Body of pancreas (tissue), 4 donors: ENCODE measurements at regions not wholly inside any gene's neighbourhood (a gene's known extent, or its start where the extent isn't known, plus 50 kb on each side); places are given as distances from the start of the nearest gene placed in this dataset.
A peak's percentile ranks its signal among the peaks of the same experiment; 100 is the strongest.

ENCODE experiments used
- ATAC-seq: fragments of 150-250 bp; one replicate; pipeline ENCODE4 v1.9.1; 2016
- DNase-seq, 4 donors: peaks; one replicate each; pipeline ENCODE4 v3.0.0-alpha.2; 2019
- H3K27ac ChIP-seq, 4 donors: fragments of 200-600 bp; sonication (generic); 1 replicate in 3 of 4; 2 replicates in 1 of 4; pipeline versions ENCODE4 v1.5.1 to v1.6.1; 2016 to 2019; ENCODE audit warnings: mild to moderate bottlenecking in 1 of 4, mixed read lengths in 1 of 4, moderate library complexity in 1 of 4
- H3K27me3 ChIP-seq, 2 donors: fragments of 200-600 bp; sonication (generic); one replicate each; pipeline ENCODE4 v1.6.0; 2016; ENCODE audit warnings: mild to moderate bottlenecking in 1 of 2
- H3K36me3 ChIP-seq, 2 donors: fragments of 200-600 bp; sonication (generic); replicated peaks in 1 of 2; 2 replicates each; pipeline ENCODE4 v1.5.1; 2016; ENCODE audit warnings: low read depth in 2 of 2; ENCODE audit not compliant: insufficient read depth in 1 of 2
- H3K4me1 ChIP-seq: fragments of 200-600 bp; sonication (generic); one replicate; pipeline ENCODE4 v1.6.0; 2016
- H3K4me3 ChIP-seq, 2 donors: fragments of 200-600 bp; sonication (generic); 1 replicate in 1 of 2; 2 replicates in 1 of 2; pipeline ENCODE4 v1.5.1; 2016 to 2019
- H3K9me3 ChIP-seq, 3 donors: fragments of 200-600 bp; sonication (generic); 1 replicate in 2 of 3; 2 replicates in 1 of 3; pipeline ENCODE4 v1.5.1; 2016
- CTCF ChIP-seq, 7 experiments: fragments of 450-650 bp in 4 of 7; fragments of 200-600 bp in 3 of 7; sonication (generic) in 3 of 7; IDR thresholded peaks; one replicate each; pipeline ENCODE4 v1.5.1; 2016 to 2019; ENCODE audit warnings: antibody characterized with exemption in 7 of 7
- POLR2A ChIP-seq, 3 donors: fragments of 450-650 bp; IDR thresholded peaks; one replicate each; pipeline ENCODE4 v1.6.1; 2016; ENCODE audit warnings: antibody characterized with exemption in 3 of 3, mild to moderate bottlenecking in 2 of 3
- WGBS, 2 donors: methylation state at CpG; one replicate each; pipeline ENCODE4 v1.1.5; 2017; 5-methylcytosine and 5-hydroxymethylcytosine counted together
- intact Hi-C: fragments of 100-400 bp; cut with DNase I; formaldehyde crosslinking; loops from one replicate; pipeline ENCODE4 v1.15.1; 2023

DNA sequence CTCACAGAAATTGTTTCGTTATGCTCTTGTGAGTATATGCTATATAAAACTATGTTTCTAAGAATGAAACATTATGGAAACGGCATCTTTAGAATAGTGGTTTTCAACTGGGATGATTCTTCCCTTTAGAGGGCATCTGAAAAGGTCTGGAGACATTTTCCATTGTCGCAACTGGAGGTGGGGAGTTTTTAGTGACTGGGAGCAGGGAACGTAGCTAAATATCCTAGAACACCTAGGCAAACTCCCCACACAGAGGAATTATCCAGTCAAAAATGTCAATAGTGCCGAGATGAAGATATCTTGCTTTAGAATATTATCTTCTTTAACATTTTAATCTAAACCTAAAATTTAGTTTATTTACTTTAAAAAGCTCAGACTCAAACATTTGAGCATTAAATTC lies 486.1 kb upstream of the FOXG1 start:
- intact Hi-C loops = no loop called here
- H3K4me1 ChIP-seq = no peaks in the 10 kb centered on the region
- no peaks in the 10 kb centered on the region for H3K27me3 ChIP-seq
- ATAC-seq (no peak), DNase-seq (no peak)
- 55 to 58% methylated on average over 5 of the region's 5 CpGs for WGBS, 2 donors
- no peaks in the 10 kb centered on the region for H3K36me3 ChIP-seq
- no peaks in the 10 kb centered on the region for H3K9me3 ChIP-seq
- H3K27ac ChIP-seq = no peak overlapping the region
- H3K4me3 ChIP-seq = no peak overlapping the region
- TF ChIP-seq POLR2A (IDR thresholded peaks at IDR 0.05) = no peak
- no peak for TF ChIP-seq CTCF (IDR thresholded peaks at IDR 0.05)

DNA sequence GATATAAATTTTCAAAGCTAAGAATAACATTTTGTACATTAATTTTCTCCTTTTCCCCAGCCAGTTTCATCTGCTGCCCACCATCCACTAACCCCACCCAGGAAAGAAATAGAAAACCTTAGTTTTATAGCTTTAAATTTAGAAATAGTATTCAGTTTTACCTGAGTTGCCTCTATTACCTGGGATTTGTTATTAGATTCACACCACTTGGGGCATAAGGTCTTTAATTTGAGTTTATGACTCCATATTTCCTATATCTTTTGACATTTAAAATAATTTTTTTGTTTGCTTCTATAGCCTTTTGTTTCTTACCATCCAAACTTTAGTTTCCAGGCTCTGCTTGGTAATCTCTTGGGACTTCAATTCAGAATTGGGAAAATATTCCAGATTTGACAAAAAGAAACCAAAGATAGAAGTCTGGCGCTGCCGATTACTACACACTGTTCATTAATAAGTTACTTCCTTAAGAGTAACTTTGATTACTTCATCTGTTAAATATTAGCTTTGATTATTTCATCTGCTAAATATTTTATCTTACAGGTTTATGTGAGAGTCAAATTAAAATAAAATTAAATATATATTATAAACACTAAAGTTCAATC lies 485.5 kb upstream of the FOXG1 start:
- Histone ChIP-seq H3K27ac (no peak overlapping the region), H3K27me3 (no peaks in the 10 kb centered on the region), H3K4me1 (no peaks in the 10 kb centered on the region), H3K4me3 (no peak overlapping the region), H3K9me3 (no peaks in the 10 kb centered on the region), H3K36me3 (no peaks in the 10 kb centered on the region)
- ATAC-seq (no peak), DNase-seq (no peak)
- intact Hi-C loops = no loop called here
- 35 to 49% methylated on average over 2 of the region's 2 CpGs for WGBS, 2 donors
- TF ChIP-seq POLR2A (IDR thresholded peaks at IDR 0.05) (no peak), CTCF (IDR thresholded peaks at IDR 0.05) (no peak)

DNA sequence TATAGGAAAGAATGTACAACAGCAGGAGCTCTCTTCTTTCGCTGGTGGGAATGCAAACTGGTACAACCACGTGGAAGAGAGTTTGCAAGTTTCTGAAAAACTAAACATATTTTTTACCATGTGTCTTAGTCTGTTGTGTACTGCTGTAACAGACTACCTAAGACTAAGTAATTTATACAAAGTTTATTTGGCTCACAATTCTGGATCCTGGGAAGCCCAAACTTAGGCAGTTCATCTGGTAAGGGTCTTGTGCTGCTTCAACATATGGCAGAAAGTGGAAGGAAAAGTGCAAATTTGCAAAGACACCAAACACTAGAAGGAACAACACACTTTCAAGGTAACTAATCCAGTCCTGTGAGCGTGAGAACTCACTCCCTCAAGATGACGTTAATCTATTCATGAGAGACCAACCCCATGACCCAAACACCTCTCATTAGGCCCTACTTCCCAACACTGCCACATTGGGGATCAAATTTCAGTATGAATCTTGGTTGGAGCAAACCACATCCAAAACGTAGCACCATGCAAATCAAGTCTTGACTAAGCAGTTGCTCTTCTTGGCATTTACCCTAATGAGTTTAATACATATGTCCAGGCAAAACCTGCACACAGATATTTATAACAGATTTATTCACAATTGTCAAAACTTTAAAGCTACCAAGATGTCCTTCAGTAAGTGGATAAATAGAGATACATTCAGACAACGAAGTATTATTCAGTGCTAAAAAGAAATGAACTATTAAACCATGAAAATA lies 481.9 kb upstream of the FOXG1 start:
- Histone ChIP-seq H3K27ac (no peak overlapping the region), H3K9me3 (no peaks in the 10 kb centered on the region), H3K36me3 (no peaks in the 10 kb centered on the region), H3K4me1 (no peaks in the 10 kb centered on the region), H3K27me3 (no peaks in the 10 kb centered on the region), H3K4me3 (no peak overlapping the region)
- TF ChIP-seq POLR2A (IDR thresholded peaks at IDR 0.05) (no peak), CTCF (IDR thresholded peaks at IDR 0.05) (no peak)
- 36 to 54% methylated on average over 6 of the region's 6 CpGs for WGBS, 2 donors
- DNase-seq (no peak), ATAC-seq (no peak)
- intact Hi-C loops = no loop called here

GRCh38 chr14:28294834-28295440 lies 471.6 kb upstream of the FOXG1 start:
- Histone ChIP-seq H3K27me3 (no peaks in the 10 kb centered on the region), H3K4me3 (no peak overlapping the region), H3K4me1 (no peaks in the 10 kb centered on the region), H3K27ac (no peak overlapping the region), H3K9me3 (no peaks in the 10 kb centered on the region), H3K36me3 (no peaks in the 10 kb centered on the region)
- no peak for ATAC-seq
- TF ChIP-seq CTCF (IDR thresholded peaks at IDR 0.05) (peak in 1 of 7 experiments; percentile 25), POLR2A (IDR thresholded peaks at IDR 0.05) (no peak)
- no peak for DNase-seq
- 35% methylated on average over 6 of the region's 6 CpGs for WGBS, 2 donors
- intact Hi-C loops = no loop called here
